Lower lobe of right lung (tissue), 2 donors: ENCODE measurements at regions not wholly inside any gene's neighbourhood (a gene's known extent, or its start where the extent isn't known, plus 50 kb on each side); places are given as distances from the start of the nearest gene placed in this dataset.

Experiments used
- ATAC-seq, 2 donors: fragments of 200-7000 bp; cut with Tn5 transposase; one replicate each; pipeline ENCODE4 v1.9.1; 2020 to 2022; ENCODE audit warnings: mild to moderate bottlenecking in 2 of 2, moderate library complexity in 2 of 2
- DNase-seq: peaks from one replicate; pipeline ENCODE4 v3.0.0-alpha.2; 2020
- H3K27ac ChIP-seq: fragments of 200-600 bp; one replicate; pipeline ENCODE4 v1.8.0; 2022
- H3K27me3 ChIP-seq: fragments of 200-600 bp; one replicate; pipeline ENCODE4 v1.8.0; 2022; ENCODE audit warnings: low read depth
- H3K36me3 ChIP-seq: fragments of 200-600 bp; one replicate; pipeline ENCODE4 v1.8.0; 2022; ENCODE audit warnings: mild to moderate bottlenecking
- H3K4me1 ChIP-seq: fragments of 200-600 bp; one replicate; pipeline ENCODE4 v1.8.0; 2022
- H3K4me3 ChIP-seq: fragments of 200-600 bp; one replicate; pipeline ENCODE4 v1.8.0; 2022; ENCODE audit warnings: mild to moderate bottlenecking
- H3K9me3 ChIP-seq: fragments of 200-600 bp; one replicate; pipeline ENCODE4 v1.8.0; 2022
- CTCF ChIP-seq: fragments of 200-600 bp; IDR thresholded peaks from one replicate; pipeline ENCODE4 v1.8.0; 2022; ENCODE audit warnings: antibody characterized with exemption, mild to moderate bottlenecking
- intact Hi-C: fragments of 100-400 bp; cut with DNase I; formaldehyde crosslinking; loops from one replicate; pipeline ENCODE4 v1.11.0; 2022
- donor health status: DM: no; HTN: yes; CAD: no; lungs with severe emphysema.

DNA sequence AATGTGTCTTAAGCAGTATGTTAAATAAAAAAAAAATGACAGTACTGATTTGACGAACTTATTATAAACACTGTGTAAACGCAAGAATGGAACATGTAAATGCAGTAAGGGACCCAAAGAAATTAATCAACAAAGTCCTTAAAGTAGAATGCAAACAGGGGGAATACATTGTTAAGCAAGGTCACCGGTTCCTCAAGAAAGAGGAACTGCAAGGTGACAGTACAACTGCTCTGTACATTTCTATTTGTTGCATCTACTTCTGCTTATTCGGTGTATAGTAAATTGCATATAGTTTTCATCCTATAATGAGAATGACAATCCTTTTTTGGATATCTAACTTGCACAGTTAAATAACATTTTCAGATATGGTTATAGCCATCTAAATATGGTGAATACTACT is 387.0 kb upstream of the SEMA3D start:
- Histone ChIP-seq H3K9me3 (no peaks in the 10 kb centered on the region), H3K27me3 (no peaks in the 10 kb centered on the region), H3K4me3 (no peak overlapping the region), H3K36me3 (no peaks in the 10 kb centered on the region), H3K27ac (no peak overlapping the region), H3K4me1 (no peaks in the 10 kb centered on the region)
- DNase-seq (no peak), ATAC-seq (no peak)
- intact Hi-C loops: no loop called here
- TF ChIP-seq CTCF: no peak

- Histone ChIP-seq H3K36me3 (no peaks in the 10 kb centered on the region), H3K4me3 (no peak overlapping the region), H3K9me3 (no peaks in the 10 kb centered on the region), H3K27me3 (no peaks in the 10 kb centered on the region), H3K27ac (no peak overlapping the region), H3K4me1 (no peaks in the 10 kb centered on the region)
- TF ChIP-seq CTCF: no peak
- DNase-seq (no peak), ATAC-seq (no peak)
- intact Hi-C loops: no loop called here
Measured at GRCh38 chr7:85573346-85573745, 386.5 kb upstream of the SEMA3D start.

GRCh38 chr7:85570898-85571297 is 384.0 kb upstream of the SEMA3D start:
- no peak overlapping the region for H3K4me3 ChIP-seq
- no peaks in the 10 kb centered on the region for H3K9me3 ChIP-seq
- no peaks in the 10 kb centered on the region for H3K36me3 ChIP-seq
- intact Hi-C loops: no loop called here
- no peak for DNase-seq
- H3K27me3 ChIP-seq: no peaks in the 10 kb centered on the region
- H3K4me1 ChIP-seq: no peaks in the 10 kb centered on the region
- no peak for ATAC-seq
- no peak overlapping the region for H3K27ac ChIP-seq
- TF ChIP-seq CTCF: no peak

DNA sequence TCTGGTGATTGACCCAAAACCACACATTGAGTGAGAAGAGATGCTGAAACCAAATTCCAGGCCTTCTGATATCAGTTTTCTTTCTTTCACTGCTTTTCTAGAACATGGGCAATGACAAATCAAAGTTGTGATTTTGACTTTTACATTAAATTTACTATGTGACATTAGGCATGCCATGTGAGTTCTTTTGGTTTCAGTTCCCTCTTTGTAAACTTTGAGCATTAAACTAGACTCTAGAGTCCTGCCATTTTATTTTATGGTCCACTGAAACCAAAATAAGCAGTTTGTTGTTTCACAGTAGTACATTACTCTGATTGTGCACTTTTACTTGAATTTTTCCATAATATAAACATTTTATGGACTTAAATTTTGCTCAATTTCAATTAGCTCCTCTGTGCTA is 381.1 kb upstream of the SEMA3D start:
- ATAC-seq: no peak
- TF ChIP-seq CTCF: no peak
- Histone ChIP-seq H3K4me1 (no peaks in the 10 kb centered on the region), H3K27ac (no peak overlapping the region), H3K36me3 (no peaks in the 10 kb centered on the region), H3K9me3 (no peaks in the 10 kb centered on the region), H3K4me3 (no peak overlapping the region), H3K27me3 (no peaks in the 10 kb centered on the region)
- intact Hi-C loops: no loop called here
- no peak for DNase-seq

DNA sequence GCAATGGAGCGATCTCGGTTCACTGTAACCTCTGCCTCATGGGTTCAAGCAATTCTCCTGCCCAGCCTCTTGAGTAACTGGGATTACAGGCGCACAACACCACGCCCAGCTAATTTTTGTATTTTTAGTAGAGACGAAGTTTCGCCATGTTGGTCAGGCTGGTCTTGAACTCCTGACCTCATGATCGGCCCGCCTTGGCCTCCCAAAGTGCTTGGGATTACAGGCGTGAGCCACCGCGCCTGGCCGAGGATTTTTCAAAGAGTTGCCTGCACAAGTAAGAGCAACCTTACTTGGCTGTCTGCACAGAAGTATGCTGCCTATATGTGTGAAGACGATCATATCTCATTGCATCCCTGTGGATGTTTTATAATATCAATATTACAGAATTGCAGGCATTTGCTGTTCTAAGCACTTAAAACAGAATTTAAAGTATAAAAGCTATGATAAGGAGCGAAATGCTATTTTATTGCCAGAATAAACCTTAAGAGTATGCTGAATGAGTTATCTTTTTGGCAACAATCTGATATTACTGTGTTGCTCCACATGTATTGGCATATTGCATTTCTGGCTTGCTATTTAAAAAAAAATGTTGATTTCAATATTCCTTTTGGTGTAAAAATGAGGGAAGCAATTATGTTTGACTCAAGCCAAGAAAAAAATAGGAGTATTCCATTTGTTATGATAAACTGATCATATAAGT is 379.4 kb upstream of the SEMA3D start:
- ATAC-seq: no peak

More for the DNA sequence above, 379.4 kb upstream of the SEMA3D start:
- H3K4me3 ChIP-seq: no peak overlapping the region
- no peaks in the 10 kb centered on the region for H3K4me1 ChIP-seq
- no peak for DNase-seq
- TF ChIP-seq CTCF: no peak
- intact Hi-C loops: no loop called here
- no peak overlapping the region for H3K27ac ChIP-seq
- no peaks in the 10 kb centered on the region for H3K9me3 ChIP-seq
- no peaks in the 10 kb centered on the region for H3K36me3 ChIP-seq
- H3K27me3 ChIP-seq: no peaks in the 10 kb centered on the region
